OCI-LY3 (cell line): ENCODE measurements at regions not wholly inside any gene's neighbourhood (a gene's known extent, or its start where the extent isn't known, plus 50 kb on each side); places are given as distances from the start of the nearest gene placed in this dataset.

Experiments
- H2AFZ ChIP-seq: fragments of 200-600, 300-600 bp; shearing (Covaris generic); 2 replicates; pipeline ENCODE4 v1.6.0; 2014; ENCODE audit warnings: antibody characterized with exemption, low read depth, low read length
- H3K27ac ChIP-seq: fragments of 200-600, 300-600 bp; sonication (generic); 2 replicates; pipeline ENCODE4 v1.5.1; 2014; ENCODE audit warnings: mild to moderate bottlenecking, low read length, moderate library complexity, mixed read lengths
- H3K27me3 ChIP-seq: fragments of 200-600, 300-600 bp; sonication (generic); 2 replicates; pipeline ENCODE4 v1.6.1; 2014; ENCODE audit warnings: low read depth, low read length, mixed read lengths
- H3K36me3 ChIP-seq: fragments of 200-600, 300-600 bp; sonication (generic); replicated peaks from 2 replicates; pipeline ENCODE3; 2014; ENCODE audit warnings: low read depth, low read length, mixed read lengths
- H3K4me1 ChIP-seq: fragments of 300-600, 200-600 bp; sonication (generic); 2 replicates; pipeline ENCODE4 v1.6.1; 2014; ENCODE audit warnings: low read length, mixed read lengths
- H3K4me2 ChIP-seq: fragments of 200-600, 300-600 bp; sonication (generic); 2 replicates; pipeline ENCODE4 v1.6.1; 2014; ENCODE audit warnings: low read length, mixed read lengths
- H3K4me3 ChIP-seq: fragments of 300-600, 200-600 bp; sonication (generic); 2 replicates; pipeline ENCODE4 v1.5.1; 2014; ENCODE audit warnings: antibody characterized with exemption, mild to moderate bottlenecking, low read length, moderate library complexity
- H3K79me2 ChIP-seq: fragments of 300-600, 200-600 bp; shearing (Covaris generic); 2 replicates; pipeline ENCODE4 v1.6.1; 2014; ENCODE audit warnings: mild to moderate bottlenecking, low read length, mixed read lengths
- H3K9ac ChIP-seq: fragments of 300-600, 200-600 bp; shearing (Covaris generic); 2 replicates; pipeline ENCODE4 v1.6.0; 2014; ENCODE audit warnings: mild to moderate bottlenecking, low read length, moderate library complexity
- H3K9me3 ChIP-seq: fragments of 200-600, 300-600 bp; shearing (Covaris generic); 2 replicates; pipeline ENCODE4 v1.6.1; 2014; ENCODE audit warnings: low read length, mixed read lengths; ENCODE audit not compliant: insufficient read depth
- H4K20me1 ChIP-seq: fragments of 200-600, 300-600 bp; sonication (generic); 2 replicates; pipeline ENCODE4 v1.6.1; 2016; ENCODE audit warnings: low read length, mixed read lengths; ENCODE audit not compliant: insufficient read depth
- EZH2phosphoT487 ChIP-seq: fragments of 200-600 bp; shearing (Covaris generic); IDR thresholded peaks from 2 replicates; pipeline ENCODE4 v1.6.1; 2018; ENCODE audit warnings: antibody characterized with exemption, mixed run types, low read depth
- TF ChIP-seq, protein P1 (sequence below): fragments of 200-600, 300-600 bp; sonication (generic); IDR thresholded peaks from 2 replicates; pipeline ENCODE4 v1.5.1; 2014; ENCODE audit warnings: antibody characterized with exemption, low read length, low read depth

DNA sequence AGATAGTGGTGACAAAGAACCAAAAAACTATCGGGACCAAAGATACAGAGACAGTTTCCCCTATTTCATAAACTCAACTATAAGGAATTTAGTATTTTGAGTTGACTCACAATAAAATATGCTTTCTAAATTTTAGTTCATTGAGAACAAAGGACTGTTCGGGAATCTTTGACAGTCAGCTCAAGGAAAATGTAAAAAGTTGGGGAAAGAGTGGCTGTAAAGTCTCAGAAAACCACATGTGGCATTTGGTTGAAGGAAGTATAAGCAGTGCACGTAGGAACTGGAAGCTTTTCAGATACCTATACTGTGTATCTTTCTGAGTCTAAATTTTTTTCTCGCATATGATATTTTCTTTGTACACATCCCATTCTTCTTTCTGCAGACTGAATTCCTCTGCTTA lies 688.9 kb downstream of the KCNA4 start:
- Histone ChIP-seq H3K79me2 (no peaks in the 10 kb centered on the region), H3K27ac (no peak overlapping the region), H4K20me1 (no peaks in the 10 kb centered on the region), H3K4me3 (no peak overlapping the region), H2AFZ (no peak overlapping the region), H3K9me3 (no peaks in the 10 kb centered on the region), H3K4me2 (no peak overlapping the region), H3K9ac (no peak overlapping the region), H3K36me3 (no peaks in the 10 kb centered on the region), H3K27me3 (peaks cover 13% of the 10 kb centered on the region; the same call in 1 of the 2 replicates), H3K4me1 (no peaks in the 10 kb centered on the region)
- TF ChIP-seq EZH2phosphoT487, result no peak
- TF ChIP-seq, protein P1, sequence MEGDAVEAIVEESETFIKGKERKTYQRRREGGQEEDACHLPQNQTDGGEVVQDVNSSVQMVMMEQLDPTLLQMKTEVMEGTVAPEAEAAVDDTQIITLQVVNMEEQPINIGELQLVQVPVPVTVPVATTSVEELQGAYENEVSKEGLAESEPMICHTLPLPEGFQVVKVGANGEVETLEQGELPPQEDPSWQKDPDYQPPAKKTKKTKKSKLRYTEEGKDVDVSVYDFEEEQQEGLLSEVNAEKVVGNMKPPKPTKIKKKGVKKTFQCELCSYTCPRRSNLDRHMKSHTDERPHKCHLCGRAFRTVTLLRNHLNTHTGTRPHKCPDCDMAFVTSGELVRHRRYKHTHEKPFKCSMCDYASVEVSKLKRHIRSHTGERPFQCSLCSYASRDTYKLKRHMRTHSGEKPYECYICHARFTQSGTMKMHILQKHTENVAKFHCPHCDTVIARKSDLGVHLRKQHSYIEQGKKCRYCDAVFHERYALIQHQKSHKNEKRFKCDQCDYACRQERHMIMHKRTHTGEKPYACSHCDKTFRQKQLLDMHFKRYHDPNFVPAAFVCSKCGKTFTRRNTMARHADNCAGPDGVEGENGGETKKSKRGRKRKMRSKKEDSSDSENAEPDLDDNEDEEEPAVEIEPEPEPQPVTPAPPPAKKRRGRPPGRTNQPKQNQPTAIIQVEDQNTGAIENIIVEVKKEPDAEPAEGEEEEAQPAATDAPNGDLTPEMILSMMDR, result no peak

DNA sequence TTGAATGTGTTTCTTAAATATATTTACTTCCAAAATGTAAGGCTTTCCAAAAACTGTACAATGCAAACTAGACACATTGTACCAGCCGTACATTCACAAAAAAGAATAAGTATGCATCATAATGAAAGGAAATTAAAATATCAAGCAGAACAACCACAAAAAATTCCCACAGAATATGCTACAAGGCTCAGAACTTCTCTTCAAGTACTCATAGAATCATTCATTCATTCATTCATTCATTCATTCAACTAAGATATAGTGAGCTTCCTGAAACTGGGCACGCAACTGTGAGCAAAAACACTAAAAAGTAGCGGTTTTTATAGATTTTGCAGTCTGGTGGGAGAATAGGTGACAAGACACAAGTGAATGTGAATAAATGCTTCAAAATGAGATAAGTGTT lies 690.1 kb downstream of the KCNA4 start:
- H3K9ac ChIP-seq, result no peak overlapping the region
- no peak overlapping the region for H2AFZ ChIP-seq
- no peaks in the 10 kb centered on the region for H3K9me3 ChIP-seq
- H4K20me1 ChIP-seq, result no peaks in the 10 kb centered on the region
- no peak for TF ChIP-seq EZH2phosphoT487
- TF ChIP-seq, protein P1, result no peak
- no peaks in the 10 kb centered on the region for H3K36me3 ChIP-seq
- H3K4me1 ChIP-seq, result no peaks in the 10 kb centered on the region
- H3K4me2 ChIP-seq, result no peak overlapping the region
- no peak overlapping the region for H3K4me3 ChIP-seq
- no peaks in the 10 kb centered on the region for H3K79me2 ChIP-seq
- no peak overlapping the region for H3K27ac ChIP-seq
- H3K27me3 ChIP-seq, result peaks cover 11% of the 10 kb centered on the region; the same call in 1 of the 2 replicates

DNA sequence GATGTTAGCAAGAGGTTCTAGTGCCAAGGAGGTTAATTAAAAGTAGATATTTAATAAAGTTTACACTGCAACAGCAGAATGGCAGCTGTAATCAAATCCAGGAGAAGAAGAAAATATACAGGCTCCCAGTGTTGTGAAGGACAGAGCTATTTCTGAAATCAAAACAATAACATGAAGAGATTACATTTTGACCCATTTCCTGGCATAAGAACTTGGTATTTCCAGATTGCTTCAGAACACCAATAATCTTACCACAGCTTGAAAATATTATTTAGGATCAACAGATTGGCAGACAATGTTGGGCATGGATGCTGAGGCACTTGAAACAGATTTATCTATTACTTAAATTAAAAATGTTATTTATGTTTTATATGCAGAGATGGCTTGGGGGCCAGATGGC lies 692.5 kb downstream of the KCNA4 start:
- no peak for TF ChIP-seq EZH2phosphoT487
- no peaks in the 10 kb centered on the region for H3K36me3 ChIP-seq
- no peaks in the 10 kb centered on the region for H3K9me3 ChIP-seq
- no peaks in the 10 kb centered on the region for H3K27me3 ChIP-seq
- no peak overlapping the region for H2AFZ ChIP-seq
- H3K4me2 ChIP-seq, result no peak overlapping the region
- H3K4me1 ChIP-seq, result no peaks in the 10 kb centered on the region
- H3K27ac ChIP-seq, result no peak overlapping the region
- no peaks in the 10 kb centered on the region for H3K79me2 ChIP-seq
- no peak overlapping the region for H3K9ac ChIP-seq
- H3K4me3 ChIP-seq, result no peak overlapping the region
- no peaks in the 10 kb centered on the region for H4K20me1 ChIP-seq

DNA sequence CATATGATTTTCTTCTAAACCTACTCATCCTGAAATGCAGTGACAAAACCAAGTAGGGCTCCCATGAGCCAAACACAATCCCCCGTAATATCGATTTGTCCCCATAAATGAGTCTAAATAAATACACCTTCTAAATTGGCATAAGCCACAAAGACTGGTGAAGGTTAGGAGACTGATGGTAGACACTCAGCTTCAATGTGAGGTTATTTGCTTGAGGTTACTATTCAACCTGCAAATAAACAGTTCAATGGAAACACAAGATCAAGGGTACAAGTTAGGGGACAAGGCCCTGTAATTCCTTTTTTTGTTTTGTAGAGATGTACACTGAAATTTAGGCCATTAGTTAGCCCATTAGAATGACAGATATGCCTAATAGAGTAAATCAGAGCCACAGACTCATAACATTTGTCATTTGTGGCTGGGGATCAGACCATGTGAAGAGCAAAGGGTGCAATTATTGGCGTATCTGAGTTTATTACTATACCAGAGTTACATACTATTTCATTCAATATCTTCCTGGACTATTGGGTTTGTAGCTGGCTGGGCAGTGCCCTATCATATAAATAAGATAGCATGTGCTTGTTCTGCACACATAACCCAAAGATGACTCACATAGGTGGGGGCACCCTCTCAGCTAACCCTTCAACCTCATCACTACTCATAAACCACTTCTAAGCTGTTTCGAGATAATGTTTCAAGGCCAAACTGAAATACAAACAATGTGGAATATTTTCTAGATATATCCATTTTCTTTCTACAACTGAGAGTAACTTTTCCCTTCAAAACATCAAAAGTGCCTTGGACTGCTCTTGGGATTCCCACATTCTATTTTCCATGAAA lies 695.3 kb downstream of the KCNA4 start:
- Histone ChIP-seq H3K79me2 (no peaks in the 10 kb centered on the region), H3K36me3 (no peaks in the 10 kb centered on the region), H3K9ac (no peak overlapping the region), H3K27ac (no peak overlapping the region), H4K20me1 (no peaks in the 10 kb centered on the region), H2AFZ (no peak overlapping the region), H3K4me1 (no peaks in the 10 kb centered on the region), H3K4me2 (no peak overlapping the region), H3K4me3 (no peak overlapping the region), H3K9me3 (no peaks in the 10 kb centered on the region), H3K27me3 (no peaks in the 10 kb centered on the region)
- no peak for TF ChIP-seq EZH2phosphoT487
- TF ChIP-seq, protein P1, result no peak
